Inferior parietal cortex (tissue), 1 donor: ENCODE measurements at regions not wholly inside any gene's neighbourhood (a gene's known extent, or its start where the extent isn't known, plus 50 kb on each side); places are given as distances from the start of the nearest gene placed in this dataset.

Experiments used
- DNase-seq: peaks from one replicate; pipeline ENCODE4 v3.0.0-alpha.2; 2016; ENCODE audit errors: extremely low spot score

- DNase-seq = peak; percentile 57
Observed at GRCh38 chr6:17226786-17227233, 54.4 kb upstream of the RBM24 start.

GRCh38 chr6:17227403-17227802, 53.8 kb upstream of the RBM24 start:
- DNase-seq = no peak
